Suppressor macrophage treated with lipopolysaccharide for 4 hours (primary cell): ENCODE measurements at regions not wholly inside any gene's neighbourhood (a gene's known extent, or its start where the extent isn't known, plus 50 kb on each side); places are given as distances from the start of the nearest gene placed in this dataset.
A peak's percentile ranks its signal among the peaks of the same experiment; 100 is the strongest.
"Not testable (repeated sequence)": the region's sequence is repeated elsewhere in the genome, so short reads cannot be mapped to it uniquely, and the experiment has no call there.

ENCODE experiments used
- DNase-seq: peaks from one replicate; pipeline ENCODE4 v3.0.0-alpha.2; 2020

- DNase-seq: no peak
Measured at GRCh38 chr10:8128511-8128910, 74.0 kb downstream of the GATA3 start.

GRCh38 chr10:8129438-8129837 lies 75.0 kb downstream of the GATA3 start:
- no peak for DNase-seq

- DNase-seq: no peak
Measured at GRCh38 chr10:8130973-8131911, 76.8 kb downstream of the GATA3 start.

- DNase-seq: peak; percentile 11
Measured at GRCh38 chr10:8133146-8133545, 78.7 kb downstream of the GATA3 start.

- no peak for DNase-seq
Measured at GRCh38 chr10:8136736-8137135, 82.2 kb downstream of the GATA3 start.

- DNase-seq: peak; percentile 1
Measured at GRCh38 chr10:8137272-8137681, 82.8 kb downstream of the GATA3 start.

GRCh38 chr10:8137726-8138125 lies 83.2 kb downstream of the GATA3 start:
- peak; percentile 5 for DNase-seq

- DNase-seq: peak; percentile 2
Measured at GRCh38 chr10:8138471-8138870, 84.0 kb downstream of the GATA3 start.

GRCh38 chr10:8144496-8144895 lies 90.0 kb downstream of the GATA3 start:
- DNase-seq: no peak

- DNase-seq: no peak
Measured at GRCh38 chr10:8146650-8147049, 92.2 kb downstream of the GATA3 start.

- no peak for DNase-seq
Measured at GRCh38 chr10:8149991-8150390, 95.5 kb downstream of the GATA3 start.

GRCh38 chr10:8150401-8150905 lies 96.0 kb downstream of the GATA3 start:
- DNase-seq: no peak

GRCh38 chr10:8151086-8151485 lies 96.6 kb downstream of the GATA3 start:
- no peak for DNase-seq

- DNase-seq: no peak
Measured at GRCh38 chr10:8156918-8157317, 102.4 kb downstream of the GATA3 start.

GRCh38 chr10:8158193-8159071 lies 103.9 kb downstream of the GATA3 start:
- no peak for DNase-seq

- no peak for DNase-seq
Measured at GRCh38 chr10:8159341-8160165, 105.1 kb downstream of the GATA3 start.

GRCh38 chr10:8163824-8164223 lies 109.3 kb downstream of the GATA3 start:
- no peak for DNase-seq

GRCh38 chr10:8164640-8165039 lies 110.2 kb downstream of the GATA3 start:
- not testable (repeated sequence) for DNase-seq

GRCh38 chr10:8168836-8169235 lies 114.3 kb downstream of the GATA3 start:
- DNase-seq: no peak

- DNase-seq: no peak
Measured at GRCh38 chr10:8171008-8171407, 116.5 kb downstream of the GATA3 start.

- no peak for DNase-seq
Measured at GRCh38 chr10:8172604-8173003, 118.1 kb downstream of the GATA3 start.

- DNase-seq: no peak
Measured at GRCh38 chr10:8173243-8173865, 118.9 kb downstream of the GATA3 start.
